Naive thymus-derived CD4-positive, alpha-beta T cell (primary cell): ENCODE measurements at regions not wholly inside any gene's neighbourhood (a gene's known extent, or its start where the extent isn't known, plus 50 kb on each side); places are given as distances from the start of the nearest gene placed in this dataset.

Source experiments
- ATAC-seq: fragments of 150-1000 bp; cut with Tn5 transposase; 2 replicates; pipeline ENCODE4 v1.10.0; 2021; ENCODE audit warnings: mild to moderate bottlenecking, moderate library complexity
- CTCF ChIA-PET: fragments of 350-600 bp; sonication (Branson Sonifier 250); formaldehyde crosslinking; loops from one replicate; lab custom pipeline; 2021; ENCODE audit warnings: antibody characterized with exemption; lab: Charles Lee
- POLR2A ChIA-PET: fragments of 350-600 bp; sonication (Branson Sonifier 250); formaldehyde crosslinking; loops from one replicate; lab custom pipeline; 2021; ENCODE audit warnings: antibody characterized with exemption, inconsistent platforms; lab: Charles Lee
- DNase-seq, 9 donors: peaks; one replicate each; pipeline versions ENCODE4 v3.0.0 to v3.0.0-alpha.2; 2020 to 2022; ENCODE audit warnings: mixed read lengths in 1 of 9
- H3K27ac ChIP-seq: one replicate; pipeline ENCODE4 v1.7.0; 2013; ENCODE audit warnings: mild to moderate bottlenecking, low read depth, low read length, moderate library complexity
- H3K27me3 ChIP-seq, 2 donors: one replicate each; pipeline ENCODE4 v1.7.0; 2013; ENCODE audit warnings: low read length in 2 of 2, mild to moderate bottlenecking in 2 of 2, moderate library complexity in 2 of 2; ENCODE audit not compliant: control insufficient read depth in 2 of 2, insufficient read depth in 2 of 2
- H3K36me3 ChIP-seq, 3 experiments: 1 replicate in 2 of 3; 2 replicates in 1 of 3; pipeline ENCODE4 v1.7.0; 2013; ENCODE audit warnings: low read length in 3 of 3, mild to moderate bottlenecking in 3 of 3, moderate library complexity in 1 of 3; ENCODE audit not compliant: insufficient read depth in 3 of 3, control insufficient read depth in 2 of 3
- H3K4me1 ChIP-seq, 2 donors: one replicate each; pipeline ENCODE4 v1.7.0; 2013; ENCODE audit warnings: low read length in 2 of 2, mild to moderate bottlenecking in 2 of 2, moderate library complexity in 1 of 2; ENCODE audit not compliant: control insufficient read depth in 2 of 2, insufficient read depth in 2 of 2
- H3K4me3 ChIP-seq: 2 replicates; pipeline ENCODE4 v1.7.0; 2013; ENCODE audit warnings: mild to moderate bottlenecking, low read length
- H3K9me3 ChIP-seq, 3 experiments: 1 replicate in 2 of 3; 2 replicates in 1 of 3; pipeline ENCODE4 v1.7.0; 2013; ENCODE audit warnings: low read length in 3 of 3; ENCODE audit not compliant: control insufficient read depth in 2 of 3
- H3K27ac Mint-ChIP-seq, 9 donors: one replicate each; pipeline ENCODE4 v1.8.0; 2020 to 2022; ENCODE audit warnings: mixed read lengths in 9 of 9, mild to moderate bottlenecking in 8 of 9, moderate library complexity in 5 of 9, inconsistent platforms in 2 of 9
- H3K27me3 Mint-ChIP-seq, 5 donors: one replicate each; pipeline ENCODE4 v1.8.0; 2021 to 2022; ENCODE audit warnings: mixed read lengths in 5 of 5, mild to moderate bottlenecking in 1 of 5
- H3K36me3 Mint-ChIP-seq, 5 donors: one replicate each; pipeline ENCODE4 v1.8.0; 2020 to 2022; ENCODE audit warnings: mixed read lengths in 5 of 5, mild to moderate bottlenecking in 3 of 5, inconsistent platforms in 1 of 5
- H3K4me1 Mint-ChIP-seq, 7 donors: one replicate each; pipeline ENCODE4 v1.8.0; 2020 to 2022; ENCODE audit warnings: mixed read lengths in 7 of 7, mild to moderate bottlenecking in 3 of 7, inconsistent platforms in 1 of 7
- H3K4me3 Mint-ChIP-seq, 10 donors: one replicate each; pipeline ENCODE4 v1.8.0; 2020 to 2022; ENCODE audit warnings: mild to moderate bottlenecking in 10 of 10, mixed read lengths in 10 of 10, moderate library complexity in 6 of 10, inconsistent platforms in 2 of 10
- H3K9me3 Mint-ChIP-seq, 11 donors: one replicate each; pipeline ENCODE4 v1.8.0; 2020 to 2022; ENCODE audit warnings: mixed read lengths in 11 of 11, mild to moderate bottlenecking in 4 of 11, inconsistent platforms in 1 of 11, moderate library complexity in 1 of 11
- intact Hi-C, 2 donors: fragments of 100-400 bp; cut with micrococcal nuclease; formaldehyde crosslinking; loops; one replicate each; pipeline ENCODE4 v1.15.1; 2023

DNA sequence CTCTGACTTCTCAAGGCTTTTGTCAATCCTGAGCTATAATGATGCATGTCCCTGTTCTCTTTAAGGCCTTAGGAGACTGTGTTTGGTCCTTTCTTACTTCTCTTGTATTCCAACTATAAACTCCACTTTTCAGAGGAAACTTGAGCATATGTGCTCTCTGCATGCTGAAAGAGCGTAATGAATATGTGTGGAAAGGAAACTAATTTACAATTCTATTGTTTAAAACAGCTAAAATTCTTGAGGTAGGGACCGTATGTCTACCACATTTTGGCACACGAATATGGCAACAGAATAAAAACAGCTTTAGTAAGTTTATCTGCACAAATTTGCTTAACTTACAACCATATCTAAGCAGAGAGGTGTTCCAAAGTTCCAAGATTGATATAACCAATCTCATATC is 242.0 kb upstream of the DCBLD2 start:
- Mint-ChIP-seq H3K36me3 (no peaks in the 10 kb centered on the region), H3K9me3 (peaks cover 0 to 19% (median 4%) of the 10 kb centered on the region in 11 donors), H3K27ac (no peak overlapping the region), H3K27me3 (peaks cover 0 to 9% (median 0%) of the 10 kb centered on the region in 5 donors), H3K4me3 (no peak overlapping the region), H3K4me1 (no peaks in the 10 kb centered on the region)
- Histone ChIP-seq H3K4me3 (no peak overlapping the region), H3K36me3 (no peaks in the 10 kb centered on the region), H3K4me1 (no peaks in the 10 kb centered on the region), H3K27me3 (no peaks in the 10 kb centered on the region), H3K9me3 (no peaks in the 10 kb centered on the region), H3K27ac (no peak overlapping the region)
- intact Hi-C loops: no loop called here
- ChIA-PET POLR2A (no interaction called here), CTCF (no interaction called here)
- no peak for DNase-seq
- no peak for ATAC-seq

DNA sequence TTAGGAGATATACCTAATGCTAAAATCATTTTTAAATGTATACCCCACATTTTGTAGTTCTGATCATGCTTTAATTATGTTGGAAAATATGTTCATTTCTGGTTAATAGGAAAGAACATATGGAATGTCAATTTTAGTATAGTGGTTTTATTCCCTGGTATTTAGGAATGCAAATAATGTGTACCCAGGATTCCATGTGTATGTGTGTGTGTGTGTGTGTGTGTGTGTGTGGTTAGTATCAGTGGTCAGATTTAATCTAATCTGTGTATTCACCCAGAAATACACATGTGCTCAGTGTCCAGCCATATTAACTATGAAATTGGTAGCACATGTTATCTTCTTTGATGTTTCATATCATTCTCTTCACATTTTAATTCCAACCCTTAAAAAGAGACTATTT is 233.5 kb upstream of the DCBLD2 start:
- Mint-ChIP-seq H3K36me3 (no peaks in the 10 kb centered on the region), H3K9me3 (peaks cover 0 to 15% (median 8%) of the 10 kb centered on the region in 11 donors), H3K27me3 (no peaks in the 10 kb centered on the region), H3K4me3 (no peak overlapping the region), H3K27ac (no peak overlapping the region), H3K4me1 (no peaks in the 10 kb centered on the region)
- DNase-seq: no peak
- Histone ChIP-seq H3K36me3 (no peaks in the 10 kb centered on the region), H3K4me3 (no peak overlapping the region), H3K27me3 (no peaks in the 10 kb centered on the region), H3K9me3 (no peaks in the 10 kb centered on the region), H3K4me1 (no peaks in the 10 kb centered on the region), H3K27ac (no peak overlapping the region)
- CTCF ChIA-PET: interaction anchor here (0.5 kb wide), 1 partner anchor 439 kb away, joined by 3 read pairs; no protein-coding TSS in a partner anchor
- intact Hi-C loops: no loop called here
- ATAC-seq: no peak
- POLR2A ChIA-PET: no interaction called here

DNA sequence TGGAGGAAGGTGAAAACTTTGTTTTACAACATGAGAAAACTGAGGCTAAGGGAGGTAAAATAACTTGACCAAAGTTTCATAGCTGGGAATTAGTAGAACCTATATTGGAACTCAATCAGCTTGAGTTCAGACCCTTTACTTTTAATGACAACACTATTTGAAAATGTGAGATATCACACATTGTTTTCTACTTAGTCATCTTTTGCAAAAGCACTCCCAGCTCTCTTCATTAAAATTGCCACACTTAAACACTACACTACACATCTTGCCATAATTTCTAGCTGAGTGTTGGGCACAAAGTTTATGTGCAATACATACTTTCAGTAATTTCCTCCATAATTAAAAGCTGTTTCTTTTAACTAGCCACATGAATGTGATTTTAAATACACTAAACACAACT is 230.4 kb upstream of the DCBLD2 start:
- Mint-ChIP-seq H3K27me3 (no peaks in the 10 kb centered on the region), H3K36me3 (no peaks in the 10 kb centered on the region), H3K4me1 (no peaks in the 10 kb centered on the region), H3K4me3 (no peak overlapping the region), H3K9me3 (peaks cover 0 to 9% (median 2%) of the 10 kb centered on the region in 11 donors), H3K27ac (no peak overlapping the region)
- intact Hi-C loops: no loop called here
- no peaks in the 10 kb centered on the region for H3K4me1 ChIP-seq
- POLR2A ChIA-PET: no interaction called here
- ATAC-seq (no peak), DNase-seq (no peak)
- no peaks in the 10 kb centered on the region for H3K9me3 ChIP-seq
- H3K27me3 ChIP-seq: no peaks in the 10 kb centered on the region
- no peak overlapping the region for H3K27ac ChIP-seq
- no peaks in the 10 kb centered on the region for H3K36me3 ChIP-seq
- CTCF ChIA-PET: no interaction called here
- H3K4me3 ChIP-seq: no peak overlapping the region

- no peaks in the 10 kb centered on the region for H3K27me3 ChIP-seq
- no peaks in the 10 kb centered on the region for H3K36me3 ChIP-seq
- intact Hi-C loops: no loop called here
- H3K4me1 Mint-ChIP-seq: no peaks in the 10 kb centered on the region
- ChIA-PET POLR2A (interaction anchor here (0.7 kb wide), 1 partner anchor 9 kb away, joined by 3 read pairs; no protein-coding TSS in a partner anchor), CTCF (no interaction called here)
- no peak overlapping the region for H3K27ac Mint-ChIP-seq
- no peaks in the 10 kb centered on the region for H3K27me3 Mint-ChIP-seq
- no peak overlapping the region for H3K4me3 ChIP-seq
- H3K9me3 ChIP-seq: no peaks in the 10 kb centered on the region
- DNase-seq (no peak), ATAC-seq (no peak)
- H3K4me1 ChIP-seq: no peaks in the 10 kb centered on the region
- H3K9me3 Mint-ChIP-seq: peaks cover 0 to 8% (median 0%) of the 10 kb centered on the region in 11 donors
- no peaks in the 10 kb centered on the region for H3K36me3 Mint-ChIP-seq
- H3K4me3 Mint-ChIP-seq: no peak overlapping the region
- no peak overlapping the region for H3K27ac ChIP-seq
Observed at GRCh38 chr3:99128725-99129505, 227.4 kb upstream of the DCBLD2 start.

- no peaks in the 10 kb centered on the region for H3K4me1 Mint-ChIP-seq
- CTCF ChIA-PET: no interaction called here
Observed at GRCh38 chr3:99128235-99128634, 226.7 kb upstream of the DCBLD2 start.

GRCh38 chr3:99126316-99126715 is 224.8 kb upstream of the DCBLD2 start:
- H3K4me3 ChIP-seq: no peak overlapping the region
- H3K4me1 ChIP-seq: no peaks in the 10 kb centered on the region
- H3K27me3 ChIP-seq: no peaks in the 10 kb centered on the region
- ChIA-PET POLR2A (no interaction called here), CTCF (no interaction called here)
- Mint-ChIP-seq H3K9me3 (peaks cover 0 to 7% (median 0%) of the 10 kb centered on the region in 11 donors), H3K4me3 (no peak overlapping the region), H3K27me3 (no peaks in the 10 kb centered on the region), H3K36me3 (no peaks in the 10 kb centered on the region), H3K4me1 (no peaks in the 10 kb centered on the region), H3K27ac (no peak overlapping the region)
- H3K9me3 ChIP-seq: no peaks in the 10 kb centered on the region
- intact Hi-C loops: no loop called here
- no peaks in the 10 kb centered on the region for H3K36me3 ChIP-seq
- H3K27ac ChIP-seq: no peak overlapping the region
- DNase-seq: no peak
- no peak for ATAC-seq

More at GRCh38 chr3:99128235-99128634, 226.7 kb upstream of the DCBLD2 start:
- H3K27ac ChIP-seq: no peak overlapping the region
- H3K27me3 ChIP-seq: no peaks in the 10 kb centered on the region
- Mint-ChIP-seq H3K36me3 (no peaks in the 10 kb centered on the region), H3K27me3 (no peaks in the 10 kb centered on the region), H3K27ac (no peak overlapping the region), H3K4me3 (no peak overlapping the region), H3K9me3 (peaks cover 0 to 8% (median 0%) of the 10 kb centered on the region in 11 donors)
- intact Hi-C loops: no loop called here
- H3K4me3 ChIP-seq: no peak overlapping the region
- H3K4me1 ChIP-seq: no peaks in the 10 kb centered on the region
- H3K9me3 ChIP-seq: no peaks in the 10 kb centered on the region
- ATAC-seq (no peak), DNase-seq (no peak)
- POLR2A ChIA-PET: no interaction called here
- no peaks in the 10 kb centered on the region for H3K36me3 ChIP-seq

- POLR2A ChIA-PET: interaction anchor here (0.5 kb wide), 1 partner anchor 10 kb away, joined by 3 read pairs; no protein-coding TSS in a partner anchor
- H3K4me3 Mint-ChIP-seq: no peak overlapping the region
- intact Hi-C loops: no loop called here
- H3K4me1 Mint-ChIP-seq: no peaks in the 10 kb centered on the region
- no peak for ATAC-seq
- no peak overlapping the region for H3K27ac Mint-ChIP-seq
- Histone ChIP-seq H3K36me3 (no peaks in the 10 kb centered on the region), H3K27ac (no peak overlapping the region), H3K4me3 (no peak overlapping the region), H3K9me3 (no peaks in the 10 kb centered on the region), H3K27me3 (no peaks in the 10 kb centered on the region), H3K4me1 (no peaks in the 10 kb centered on the region)
- H3K9me3 Mint-ChIP-seq: peaks cover 0 to 16% (median 0%) of the 10 kb centered on the region in 11 donors
- no peaks in the 10 kb centered on the region for H3K36me3 Mint-ChIP-seq
- peaks cover 0 to 4% (median 0%) of the 10 kb centered on the region in 5 donors for H3K27me3 Mint-ChIP-seq
- no peak for DNase-seq
- CTCF ChIA-PET: no interaction called here
Observed at GRCh38 chr3:99119385-99119784, 217.9 kb upstream of the DCBLD2 start.
